GM12878 (cell line): ENCODE measurements at regions not wholly inside any gene's neighbourhood (a gene's known extent, or its start where the extent isn't known, plus 50 kb on each side); places are given as distances from the start of the nearest gene placed in this dataset.

Experiments
- BMI1 ChIP-seq: fragments of 450-650 bp; IDR thresholded peaks from 2 replicates; pipeline ENCODE4 v1.6.1; 2016; ENCODE audit warnings: mild to moderate bottlenecking, moderate library complexity, borderline replicate concordance
- EP300 ChIP-seq, 2 experiments: fragments of 150-350 bp in 1 of 2; IDR thresholded peaks; 2 replicates each; pipeline ENCODE4 v1.6.1; 2011 to 2012; ENCODE audit warnings: low read depth in 2 of 2, low read length in 2 of 2, borderline replicate concordance in 1 of 2, improper control_type of control experiment in 1 of 2, inconsistent platforms in 1 of 2; ENCODE audit not compliant: control insufficient read depth in 1 of 2
- FOS ChIP-seq: IDR thresholded peaks from 3 replicates; pipeline ENCODE4 v1.6.1; 2011; ENCODE audit warnings: borderline replicate concordance; ENCODE audit not compliant: insufficient read length; ENCODE audit errors: extremely low read depth
- MYC ChIP-seq: IDR thresholded peaks from 2 replicates; pipeline ENCODE4 v1.6.1; 2011; ENCODE audit warnings: mild to moderate bottlenecking, low read length, moderate library complexity, inconsistent platforms; ENCODE audit not compliant: insufficient read depth, insufficient replicate concordance, insufficient read length, severe bottlenecking
- POLR2A ChIP-seq: IDR thresholded peaks from 2 replicates; pipeline ENCODE4 v1.6.1; 2011; ENCODE audit warnings: low read depth, mild to moderate bottlenecking, low read length
- SMARCA5 ChIP-seq: fragments of 450-650 bp; IDR thresholded peaks from 2 replicates; pipeline ENCODE4 v1.6.1; 2017; ENCODE audit warnings: mild to moderate bottlenecking
- SP1 ChIP-seq: IDR thresholded peaks from one replicate; pipeline ENCODE4 v1.6.1; 2011; ENCODE audit warnings: low read depth, low read length
- TF ChIP-seq, protein P1 (sequence below), 3 experiments: IDR thresholded peaks in 2 of 3; conservative IDR thresholded peaks in 1 of 3; 2 replicates each; pipeline ENCODE4 v1.5.1; 2011; ENCODE audit warnings: low read depth in 3 of 3, low read length in 3 of 3, mild to moderate bottlenecking in 3 of 3, control low read depth in 2 of 3, moderate library complexity in 2 of 3, inconsistent platforms in 1 of 3, mixed read lengths in 1 of 3; ENCODE audit not compliant: control insufficient read depth in 2 of 3, insufficient read depth in 1 of 3; ENCODE audit errors: extremely low read depth in 1 of 3

DNA sequence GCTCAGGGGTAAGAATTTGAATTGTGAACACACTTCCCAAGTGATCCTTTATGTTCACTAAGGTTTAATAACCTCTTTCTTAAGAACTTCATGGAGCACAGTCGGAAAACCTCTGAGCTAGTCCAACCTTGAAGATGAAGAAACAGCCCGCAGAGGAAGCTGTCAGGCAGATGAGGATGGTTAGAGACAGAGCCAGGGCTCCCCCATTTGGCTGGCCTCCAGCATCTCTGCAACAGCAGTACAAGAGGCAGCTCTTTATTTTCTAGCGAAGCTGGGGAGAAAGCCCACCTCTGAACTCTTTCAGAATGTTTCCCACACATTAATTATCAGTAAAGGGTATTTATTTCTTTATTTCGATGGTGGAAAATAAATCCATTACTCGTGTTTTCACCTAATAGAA is 350.8 kb downstream of the DMRT2 start:
- TF ChIP-seq SP1 (no peak), FOS (no peak), EP300 (IDR thresholded peaks at IDR 0.05; ENCODE audit: borderline replicate concordance in 1 of 2, control insufficient read depth in 1 of 2, low read depth in 2 of 2, low read length in 2 of 2) (no peak), POLR2A (no peak), MYC (no peak), SMARCA5 (no peak), BMI1 (no peak)
- TF ChIP-seq, protein P1, sequence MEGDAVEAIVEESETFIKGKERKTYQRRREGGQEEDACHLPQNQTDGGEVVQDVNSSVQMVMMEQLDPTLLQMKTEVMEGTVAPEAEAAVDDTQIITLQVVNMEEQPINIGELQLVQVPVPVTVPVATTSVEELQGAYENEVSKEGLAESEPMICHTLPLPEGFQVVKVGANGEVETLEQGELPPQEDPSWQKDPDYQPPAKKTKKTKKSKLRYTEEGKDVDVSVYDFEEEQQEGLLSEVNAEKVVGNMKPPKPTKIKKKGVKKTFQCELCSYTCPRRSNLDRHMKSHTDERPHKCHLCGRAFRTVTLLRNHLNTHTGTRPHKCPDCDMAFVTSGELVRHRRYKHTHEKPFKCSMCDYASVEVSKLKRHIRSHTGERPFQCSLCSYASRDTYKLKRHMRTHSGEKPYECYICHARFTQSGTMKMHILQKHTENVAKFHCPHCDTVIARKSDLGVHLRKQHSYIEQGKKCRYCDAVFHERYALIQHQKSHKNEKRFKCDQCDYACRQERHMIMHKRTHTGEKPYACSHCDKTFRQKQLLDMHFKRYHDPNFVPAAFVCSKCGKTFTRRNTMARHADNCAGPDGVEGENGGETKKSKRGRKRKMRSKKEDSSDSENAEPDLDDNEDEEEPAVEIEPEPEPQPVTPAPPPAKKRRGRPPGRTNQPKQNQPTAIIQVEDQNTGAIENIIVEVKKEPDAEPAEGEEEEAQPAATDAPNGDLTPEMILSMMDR (IDR thresholded peaks at IDR 0.05 in 2 of 3, conservative IDR thresholded peaks at IDR 0.05 in 1 of 3; ENCODE audit: control insufficient read depth in 2 of 3, extremely low read depth in 1 of 3, insufficient read depth in 1 of 3, low read depth in 3 of 3, low read length in 3 of 3): peak in 1 of 3 experiments; percentile 26; a peak in 2 of 6 replicates
